ENCODE measurements at regions not wholly inside any gene's neighbourhood (a gene's known extent, or its start where the extent isn't known, plus 50 kb on each side); places are given as distances from the start of the nearest gene placed in this dataset.

DNA sequence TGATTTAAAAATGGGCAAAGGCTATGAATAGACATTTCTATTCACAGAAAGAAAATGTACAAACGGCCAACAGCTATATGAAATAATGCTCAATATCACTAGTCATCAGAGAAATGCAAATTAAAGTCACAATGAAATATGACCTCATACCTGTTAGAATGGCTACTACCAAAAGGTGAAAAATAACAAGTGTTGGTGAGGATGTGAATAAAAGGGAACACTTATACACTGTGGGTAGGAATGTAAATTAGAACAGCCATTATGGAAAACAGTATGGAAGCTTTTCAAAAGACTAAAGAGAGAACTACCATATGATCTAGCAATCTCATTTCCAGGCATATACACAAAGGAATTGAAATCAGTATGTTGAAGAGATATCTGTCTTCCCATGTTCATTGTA lies 118.9 kb upstream of the SPOPL start:
- TF ChIP-seq EZH2 (IDR thresholded peaks at IDR 0.05; ENCODE audit: insufficient read depth, poor library complexity, severe bottlenecking): no peak
- no peak for TF ChIP-seq EZH2phosphoT487 (IDR thresholded peaks at IDR 0.05; ENCODE audit: insufficient read depth, low read depth)

All from GM23248 (cell line).